HepG2 (cell line): ENCODE measurements at regions not wholly inside any gene's neighbourhood (a gene's known extent, or its start where the extent isn't known, plus 50 kb on each side); places are given as distances from the start of the nearest gene placed in this dataset.

Experiments used
- ATAC-seq: fragments of 200-7000 bp; cut with Tn5 transposase; 3 replicates; pipeline ENCODE4 v1.9.1; 2020; ENCODE audit warnings: mild to moderate bottlenecking, moderate library complexity
- BruUV-seq: library from RNA; stranded (reverse); fragments of 400-500 nt; replicated peaks from 2 replicates; lab custom pipeline; 2021; lab: Mats Ljungman, UMichigan
- CTCF ChIA-PET: fragments of 300-600 bp; formaldehyde crosslinking; extraction: SDS; loops from one replicate; lab custom pipeline; 2021; ENCODE audit warnings: low total read pairs, inconsistent platforms, low intra/inter-chr PET ratio; lab: Yijun Ruan, JAX
- POLR2A ChIA-PET: fragments of 350-600 bp; sonication (Branson Sonifier 250); formaldehyde crosslinking; loops from one replicate; lab custom pipeline; 2020; ENCODE audit warnings: antibody characterized with exemption, inconsistent platforms; lab: Yijun Ruan, JAX
- DNase-seq: peaks from one replicate; pipeline ENCODE4 v3.0.0-alpha.2; 2015; ENCODE audit warnings: low spot score
- FAIRE-seq: peaks from 3 replicates; lab custom pipeline; 2011; peaks lifted over from hg19 to GRCh38; lab: Jason Lieb, UNC
- H2AFZ ChIP-seq: one replicate; pipeline ENCODE4 v1.6.1; 2011; ENCODE audit warnings: low read length, inconsistent platforms
- H3K27ac ChIP-seq: fragments of 300-600 bp; 3 replicates; pipeline ENCODE4 v1.8.0; 2011; ENCODE audit warnings: mixed run types, mild to moderate bottlenecking, mixed read lengths, low read length, inconsistent platforms; ENCODE audit not compliant: insufficient read depth; ENCODE audit errors: extremely low read length
- H3K27me3 ChIP-seq, 2 experiments: fragments of 200-600 bp in 1 of 2; 2 replicates in 1 of 2; 3 replicates in 1 of 2; pipeline versions ENCODE4 v1.6.0 to v1.8.0; 2011; ENCODE audit warnings: low read length in 2 of 2, mild to moderate bottlenecking in 2 of 2, moderate library complexity in 2 of 2, inconsistent platforms in 1 of 2; ENCODE audit not compliant: insufficient read depth in 2 of 2, control insufficient read depth in 1 of 2
- H3K36me3 ChIP-seq, 2 experiments: fragments of 200-600 bp in 1 of 2; replicated peaks in 1 of 2; 2 replicates in 1 of 2; 3 replicates in 1 of 2; pipeline versions ENCODE4 v1.5.1 to v1.8.0; 2011; ENCODE audit warnings: low read length in 2 of 2, inconsistent platforms in 1 of 2; ENCODE audit not compliant: insufficient read depth in 2 of 2, control insufficient read depth in 1 of 2
- H3K4me1 ChIP-seq: 2 replicates; pipeline ENCODE4 v1.5.1; 2012; ENCODE audit warnings: low read length, inconsistent platforms; ENCODE audit not compliant: insufficient read depth
- H3K4me2 ChIP-seq: 2 replicates; pipeline ENCODE4 v1.6.0; 2011; ENCODE audit warnings: low read depth, low read length, inconsistent platforms
- H3K4me3 ChIP-seq, 3 experiments: fragments of 200-600 bp in 1 of 3; sonication (generic), shearing (Covaris generic) in 1 of 3; replicated peaks in 1 of 3; 2 replicates each; pipeline ENCODE4 v1.5.1; 2011 to 2016; ENCODE audit warnings: low read length in 3 of 3, inconsistent platforms in 2 of 3, low read depth in 2 of 3, mild to moderate bottlenecking in 2 of 3, control low read depth in 1 of 3, mixed read lengths in 1 of 3; ENCODE audit not compliant: insufficient read depth in 1 of 3
- H3K79me2 ChIP-seq: one replicate; pipeline ENCODE4 v1.6.1; 2011; ENCODE audit warnings: low read length, inconsistent platforms; ENCODE audit not compliant: insufficient read depth
- H3K9ac ChIP-seq: 2 replicates; pipeline ENCODE4 v1.6.0; 2011; ENCODE audit warnings: mild to moderate bottlenecking, low read depth, low read length, inconsistent platforms; ENCODE audit not compliant: insufficient read depth
- H3K9me3 ChIP-seq: 2 replicates; pipeline ENCODE4 v1.5.1; 2012; ENCODE audit warnings: mild to moderate bottlenecking, low read length
- H4K20me1 ChIP-seq: 2 replicates; pipeline ENCODE4 v1.6.0; 2011; ENCODE audit warnings: inconsistent platforms, mild to moderate bottlenecking, low read length, moderate library complexity; ENCODE audit not compliant: insufficient read depth
- AGO2 ChIP-seq: fragments of 200-400 bp; formaldehyde crosslinking; optimal IDR thresholded peaks from 2 replicates; pipeline ENCODE3; 2017; ENCODE audit warnings: mild to moderate bottlenecking, low read depth, low read length, moderate library complexity
- EEA1 ChIP-seq: sonication (generic); formaldehyde crosslinking; IDR thresholded peaks from 2 replicates; pipeline ENCODE4 v1.5.1; 2020; ENCODE audit warnings: mild to moderate bottlenecking, missing genetic modification reagents, borderline replicate concordance
- FOSL1 ChIP-seq: sonication (generic); formaldehyde crosslinking; IDR thresholded peaks from 2 replicates; pipeline ENCODE4 v1.9.0; 2021; ENCODE audit warnings: missing genetic modification reagents, borderline replicate concordance
- GTF3A ChIP-seq: sonication (generic); formaldehyde crosslinking; conservative IDR thresholded peaks from 2 replicates; pipeline ENCODE4 v1.4.0; 2020; ENCODE audit warnings: mild to moderate bottlenecking, missing genetic modification reagents
- JUN ChIP-seq: sonication (generic); formaldehyde crosslinking; IDR thresholded peaks from 2 replicates; pipeline ENCODE4 v1.4.0; 2020; ENCODE audit warnings: mild to moderate bottlenecking, missing genetic modification reagents
- KLF16 ChIP-seq, 2 experiments: sonication (generic) in 1 of 2; formaldehyde crosslinking in 1 of 2; IDR thresholded peaks; 2 replicates each; pipeline versions ENCODE4 v1.6.1 to v1.8.0; 2016 to 2023; ENCODE audit warnings: missing genetic modification reagents in 2 of 2, missing compliant biosample characterization in 1 of 2
- MAFK ChIP-seq, 2 experiments: IDR thresholded peaks in 1 of 2; conservative IDR thresholded peaks in 1 of 2; 2 replicates each; pipeline ENCODE4 v1.6.1; 2011; ENCODE audit warnings: improper control_type of control experiment in 2 of 2, low read length in 2 of 2
- MYNN ChIP-seq: sonication (generic); formaldehyde crosslinking; IDR thresholded peaks from 2 replicates; pipeline ENCODE4 v1.4.0; 2020; ENCODE audit warnings: mild to moderate bottlenecking, low read depth, missing genetic modification reagents
- SETDB1 ChIP-seq: sonication (generic); formaldehyde crosslinking; IDR thresholded peaks from 2 replicates; pipeline ENCODE4 v1.5.1; 2020; ENCODE audit warnings: missing genetic modification reagents, mild to moderate bottlenecking, borderline replicate concordance
- TP53 ChIP-seq: sonication (generic); formaldehyde crosslinking; conservative IDR thresholded peaks from 2 replicates; pipeline ENCODE4 v1.4.0; 2020; ENCODE audit warnings: missing genetic modification reagents
- XBP1 ChIP-seq: sonication (generic); formaldehyde crosslinking; IDR thresholded peaks from 2 replicates; pipeline ENCODE4 v1.5.0; 2020; ENCODE audit warnings: missing genetic modification reagents
- ZNF430 ChIP-seq: sonication (generic); formaldehyde crosslinking; IDR thresholded peaks from 2 replicates; pipeline ENCODE4 v1.9.0; 2021; ENCODE audit warnings: mild to moderate bottlenecking, missing genetic modification reagents
- WGBS: methylation state at CpG from one replicate; pipeline ENCODE4 v1.1.6; 2017; ENCODE audit warnings: low lambda C conversion rate; 5-methylcytosine and 5-hydroxymethylcytosine counted together
- in situ Hi-C: cut with HindIII; loops from 2 replicates; pipeline ENCODE4 v1.10.0; 2017; ENCODE audit warnings: low pct_unique_long_range_greater_than_20kb; ENCODE audit not compliant: extremely low pct_ligation_motif_present
- intact Hi-C: fragments of 100-400 bp; cut with micrococcal nuclease; formaldehyde crosslinking; loops from one replicate; pipeline ENCODE4 v1.10.0; 2022; ENCODE audit not compliant: unreplicated experiment
- TF ChIP-seq, protein P1 (sequence below): sonication (generic); formaldehyde crosslinking; IDR thresholded peaks from 2 replicates; pipeline ENCODE4 v1.4.0; 2020; ENCODE audit warnings: mild to moderate bottlenecking, missing genetic modification reagents
- TF ChIP-seq, protein P2 (sequence below): sonication (generic); formaldehyde crosslinking; IDR thresholded peaks from 2 replicates; pipeline ENCODE4 v1.4.0; 2020; ENCODE audit warnings: missing genetic modification reagents
- TF ChIP-seq, protein P3 (sequence below): sonication (generic); formaldehyde crosslinking; conservative IDR thresholded peaks from 2 replicates; pipeline ENCODE4 v1.4.0; 2020; ENCODE audit warnings: missing genetic modification reagents
- TF ChIP-seq, protein P4 (sequence below): IDR thresholded peaks from 2 replicates; pipeline ENCODE4 v1.6.1; 2016; ENCODE audit warnings: mild to moderate bottlenecking
- TF ChIP-seq, protein P5 (sequence below): IDR thresholded peaks from 2 replicates; pipeline ENCODE4 v1.6.1; 2016; ENCODE audit warnings: low read depth, control low read depth
- TF ChIP-seq, protein P6 (sequence below): sonication (generic); formaldehyde crosslinking; IDR thresholded peaks from 2 replicates; pipeline ENCODE4 v1.4.0; 2020; ENCODE audit warnings: missing genetic modification reagents

DNA sequence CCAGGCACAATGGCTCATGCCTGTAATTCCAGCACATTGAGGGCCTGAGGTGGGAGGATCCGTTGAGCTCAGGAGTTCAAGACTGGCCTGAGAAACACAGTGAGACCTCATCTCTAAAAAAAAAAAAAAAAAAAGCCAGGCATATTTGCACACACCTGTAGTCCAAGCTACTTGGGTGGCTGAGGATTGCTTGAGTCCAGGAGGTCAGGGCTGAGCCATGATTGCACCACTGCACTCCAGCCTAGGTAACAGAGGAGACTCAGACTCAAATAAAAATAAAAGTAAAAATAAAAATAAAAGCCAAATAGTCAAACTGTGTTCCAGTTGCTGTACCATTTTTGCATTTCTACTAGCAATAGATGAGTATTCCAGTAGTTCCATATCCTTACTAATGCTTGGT lies 616.0 kb downstream of the KIF4B start:
- Histone ChIP-seq H2AFZ (no peak overlapping the region), H3K79me2 (no peaks in the 10 kb centered on the region), H3K36me3 (no peaks in the 10 kb centered on the region), H3K27ac (no peak overlapping the region), H3K27me3 (no peaks in the 10 kb centered on the region; a peak in 1 of 5 replicates), H3K4me2 (no peak overlapping the region), H3K9ac (no peak overlapping the region), H3K4me3 (no peak overlapping the region)
- in situ Hi-C loops: no loop called here
- FAIRE-seq (no peak), DNase-seq (no peak), ATAC-seq (no peak)
- intact Hi-C loops: no loop called here
- ChIA-PET CTCF (no interaction called here), POLR2A (no interaction called here)
- no TSS peak for BruUV-seq
- 39% methylated on average over 1 of the region's 1 CpG for WGBS
- TF ChIP-seq MAFK (conservative IDR thresholded peaks at IDR 0.05 in 1 of 2, IDR thresholded peaks at IDR 0.05 in 1 of 2; ENCODE audit: low read length in 2 of 2) (no peak), FOSL1 (CRISPR knock-in tag) (no peak), AGO2 (no peak), TP53 (CRISPR knock-in tag) (no peak), XBP1 (CRISPR knock-in tag) (no peak), JUN (CRISPR knock-in tag) (no peak), KLF16 (CRISPR knock-in tag; IDR thresholded peaks at IDR 0.05) (no peak), SETDB1 (CRISPR knock-in tag) (no peak), ZNF430 (CRISPR knock-in tag) (no peak), MYNN (CRISPR knock-in tag) (no peak), GTF3A (CRISPR knock-in tag) (no peak), EEA1 (CRISPR knock-in tag) (no peak)
- TF ChIP-seq, protein P1, sequence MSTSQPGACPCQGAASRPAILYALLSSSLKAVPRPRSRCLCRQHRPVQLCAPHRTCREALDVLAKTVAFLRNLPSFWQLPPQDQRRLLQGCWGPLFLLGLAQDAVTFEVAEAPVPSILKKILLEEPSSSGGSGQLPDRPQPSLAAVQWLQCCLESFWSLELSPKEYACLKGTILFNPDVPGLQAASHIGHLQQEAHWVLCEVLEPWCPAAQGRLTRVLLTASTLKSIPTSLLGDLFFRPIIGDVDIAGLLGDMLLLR: no peak
- TF ChIP-seq, protein P2, sequence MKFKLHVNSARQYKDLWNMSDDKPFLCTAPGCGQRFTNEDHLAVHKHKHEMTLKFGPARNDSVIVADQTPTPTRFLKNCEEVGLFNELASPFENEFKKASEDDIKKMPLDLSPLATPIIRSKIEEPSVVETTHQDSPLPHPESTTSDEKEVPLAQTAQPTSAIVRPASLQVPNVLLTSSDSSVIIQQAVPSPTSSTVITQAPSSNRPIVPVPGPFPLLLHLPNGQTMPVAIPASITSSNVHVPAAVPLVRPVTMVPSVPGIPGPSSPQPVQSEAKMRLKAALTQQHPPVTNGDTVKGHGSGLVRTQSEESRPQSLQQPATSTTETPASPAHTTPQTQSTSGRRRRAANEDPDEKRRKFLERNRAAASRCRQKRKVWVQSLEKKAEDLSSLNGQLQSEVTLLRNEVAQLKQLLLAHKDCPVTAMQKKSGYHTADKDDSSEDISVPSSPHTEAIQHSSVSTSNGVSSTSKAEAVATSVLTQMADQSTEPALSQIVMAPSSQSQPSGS (CRISPR knock-in tag): no peak
- TF ChIP-seq, protein P3, sequence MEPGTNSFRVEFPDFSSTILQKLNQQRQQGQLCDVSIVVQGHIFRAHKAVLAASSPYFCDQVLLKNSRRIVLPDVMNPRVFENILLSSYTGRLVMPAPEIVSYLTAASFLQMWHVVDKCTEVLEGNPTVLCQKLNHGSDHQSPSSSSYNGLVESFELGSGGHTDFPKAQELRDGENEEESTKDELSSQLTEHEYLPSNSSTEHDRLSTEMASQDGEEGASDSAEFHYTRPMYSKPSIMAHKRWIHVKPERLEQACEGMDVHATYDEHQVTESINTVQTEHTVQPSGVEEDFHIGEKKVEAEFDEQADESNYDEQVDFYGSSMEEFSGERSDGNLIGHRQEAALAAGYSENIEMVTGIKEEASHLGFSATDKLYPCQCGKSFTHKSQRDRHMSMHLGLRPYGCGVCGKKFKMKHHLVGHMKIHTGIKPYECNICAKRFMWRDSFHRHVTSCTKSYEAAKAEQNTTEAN (CRISPR knock-in tag): no peak
- TF ChIP-seq, protein P4, sequence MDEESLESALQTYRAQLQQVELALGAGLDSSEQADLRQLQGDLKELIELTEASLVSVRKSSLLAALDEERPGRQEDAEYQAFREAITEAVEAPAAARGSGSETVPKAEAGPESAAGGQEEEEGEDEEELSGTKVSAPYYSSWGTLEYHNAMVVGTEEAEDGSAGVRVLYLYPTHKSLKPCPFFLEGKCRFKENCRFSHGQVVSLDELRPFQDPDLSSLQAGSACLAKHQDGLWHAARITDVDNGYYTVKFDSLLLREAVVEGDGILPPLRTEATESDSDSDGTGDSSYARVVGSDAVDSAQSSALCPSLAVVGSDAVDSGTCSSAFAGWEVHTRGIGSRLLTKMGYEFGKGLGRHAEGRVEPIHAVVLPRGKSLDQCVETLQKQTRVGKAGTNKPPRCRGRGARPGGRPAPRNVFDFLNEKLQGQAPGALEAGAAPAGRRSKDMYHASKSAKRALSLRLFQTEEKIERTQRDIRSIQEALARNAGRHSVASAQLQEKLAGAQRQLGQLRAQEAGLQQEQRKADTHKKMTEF: no peak
- TF ChIP-seq, protein P5, sequence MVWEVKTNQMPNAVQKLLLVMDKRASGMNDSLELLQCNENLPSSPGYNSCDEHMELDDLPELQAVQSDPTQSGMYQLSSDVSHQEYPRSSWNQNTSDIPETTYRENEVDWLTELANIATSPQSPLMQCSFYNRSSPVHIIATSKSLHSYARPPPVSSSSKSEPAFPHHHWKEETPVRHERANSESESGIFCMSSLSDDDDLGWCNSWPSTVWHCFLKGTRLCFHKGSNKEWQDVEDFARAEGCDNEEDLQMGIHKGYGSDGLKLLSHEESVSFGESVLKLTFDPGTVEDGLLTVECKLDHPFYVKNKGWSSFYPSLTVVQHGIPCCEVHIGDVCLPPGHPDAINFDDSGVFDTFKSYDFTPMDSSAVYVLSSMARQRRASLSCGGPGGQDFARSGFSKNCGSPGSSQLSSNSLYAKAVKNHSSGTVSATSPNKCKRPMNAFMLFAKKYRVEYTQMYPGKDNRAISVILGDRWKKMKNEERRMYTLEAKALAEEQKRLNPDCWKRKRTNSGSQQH (CRISPR knock-in tag): no peak
- TF ChIP-seq, protein P6, sequence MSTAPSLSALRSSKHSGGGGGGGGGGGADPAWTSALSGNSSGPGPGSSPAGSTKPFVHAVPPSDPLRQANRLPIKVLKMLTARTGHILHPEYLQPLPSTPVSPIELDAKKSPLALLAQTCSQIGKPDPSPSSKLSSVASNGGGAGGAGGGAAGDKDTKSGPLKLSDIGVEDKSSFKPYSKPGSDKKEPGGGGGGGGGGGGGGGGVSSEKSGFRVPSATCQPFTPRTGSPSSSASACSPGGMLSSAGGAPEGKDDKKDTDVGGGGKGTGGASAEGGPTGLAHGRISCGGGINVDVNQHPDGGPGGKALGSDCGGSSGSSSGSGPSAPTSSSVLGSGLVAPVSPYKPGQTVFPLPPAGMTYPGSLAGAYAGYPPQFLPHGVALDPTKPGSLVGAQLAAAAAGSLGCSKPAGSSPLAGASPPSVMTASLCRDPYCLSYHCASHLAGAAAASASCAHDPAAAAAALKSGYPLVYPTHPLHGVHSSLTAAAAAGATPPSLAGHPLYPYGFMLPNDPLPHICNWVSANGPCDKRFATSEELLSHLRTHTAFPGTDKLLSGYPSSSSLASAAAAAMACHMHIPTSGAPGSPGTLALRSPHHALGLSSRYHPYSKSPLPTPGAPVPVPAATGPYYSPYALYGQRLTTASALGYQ: no peak
- TF ChIP-seq, all 625 proteins: peak for 0
- Histone ChIP-seq H4K20me1 (no peaks in the 10 kb centered on the region), H3K9me3 (peaks cover 12% of the 10 kb centered on the region; the same call in 1 of the 2 replicates), H3K4me1 (peaks cover 6% of the 10 kb centered on the region)
